Heart left ventricle (tissue), 16 donors: ENCODE measurements at regions not wholly inside any gene's neighbourhood (a gene's known extent, or its start where the extent isn't known, plus 50 kb on each side); places are given as distances from the start of the nearest gene placed in this dataset.

ENCODE experiments used
- ATAC-seq, 4 donors: fragments of 200-7000 bp; cut with Tn5 transposase; one replicate each; pipeline ENCODE4 v1.9.1; 2020 to 2022; ENCODE audit warnings: moderate library complexity in 4 of 4, mild to moderate bottlenecking in 3 of 4, moderate number of reproducible peaks in 1 of 4
- DNase-seq, 5 donors: peaks; one replicate each; pipeline ENCODE4 v3.0.0-alpha.2; 2020
- H3K27ac ChIP-seq, 12 donors: fragments of 200-600 bp; sonication (generic) in 4 of 12; one replicate each; pipeline versions ENCODE4 v1.5.0 to v1.8.0; 2016 to 2022; ENCODE audit warnings: mild to moderate bottlenecking in 2 of 12
- H3K27me3 ChIP-seq, 9 donors: fragments of 200-600 bp; sonication (generic) in 2 of 9; one replicate each; pipeline versions ENCODE4 v1.5.1 to v1.8.0; 2016 to 2022; ENCODE audit warnings: mild to moderate bottlenecking in 3 of 9
- H3K36me3 ChIP-seq, 9 donors: fragments of 200-600 bp; sonication (generic) in 2 of 9; one replicate each; pipeline versions ENCODE4 v1.5.0 to v1.8.0; 2018 to 2022; ENCODE audit warnings: mild to moderate bottlenecking in 2 of 9
- H3K4me1 ChIP-seq, 12 donors: fragments of 200-600 bp; sonication (generic) in 4 of 12; one replicate each; pipeline versions ENCODE4 v1.5.0 to v1.8.0; 2016 to 2022; ENCODE audit warnings: mild to moderate bottlenecking in 3 of 12
- H3K4me3 ChIP-seq, 12 donors: fragments of 200-600 bp; sonication (generic) in 4 of 12; one replicate each; pipeline versions ENCODE4 v1.5.0 to v1.8.0; 2017 to 2022; ENCODE audit warnings: mild to moderate bottlenecking in 9 of 12, moderate library complexity in 4 of 12
- H3K9me3 ChIP-seq, 12 donors: fragments of 200-600 bp; sonication (generic) in 4 of 12; one replicate each; pipeline versions ENCODE4 v1.5.0 to v1.8.0; 2016 to 2022; ENCODE audit warnings: mild to moderate bottlenecking in 1 of 12
- CTCF ChIP-seq, 12 donors: fragments of 200-600 bp; sonication (generic) in 4 of 12; IDR thresholded peaks; one replicate each; pipeline versions ENCODE4 v1.5.0 to v1.8.0; 2018 to 2022; ENCODE audit warnings: antibody characterized with exemption in 12 of 12, mild to moderate bottlenecking in 5 of 12
- POLR2A ChIP-seq, 2 donors: fragments of 450-650 bp; IDR thresholded peaks; one replicate each; pipeline ENCODE4 v1.6.1; 2017; ENCODE audit warnings: antibody characterized with exemption in 2 of 2, mild to moderate bottlenecking in 2 of 2, moderate library complexity in 2 of 2
- WGBS, 4 donors: extraction: QIAGEN DNeasy Blood & Tissue Kit in 2 of 4; methylation state at CpG; one replicate each; pipeline versions ENCODE4 v1.1.5 to v1.1.7; 2013 to 2018; 5-methylcytosine and 5-hydroxymethylcytosine counted together
- intact Hi-C, 10 donors: fragments of 100-400 bp; cut with DNase I; formaldehyde crosslinking; loops; one replicate each; pipeline versions ENCODE4 v1.11.1 to v1.14.2; 2022
- donor health status: ischemic (EF 13 %, LVEDD 7.1; RV severe dilation, severe dysfunction).
- donor health status: healthy with polysubstance abuse.
- donor health status: DM: no; HTN: yes; CAD: no.
- donor health status: DM: no; HTN: no; CAD: no.
- donor health status: ischemic (EF 25% LVEDD 6.9; RV normal size, moderate dysfunction).
- donor health status: ischemic (EF 25% LVEDD 5.7; RV mildly dilated, moderate dysfunction).
- donor health status: healthy.
- donor health status: DM: yes; HTN: yes; CAD: no.
- donor health status: ischemic (EF 35%, LVEDD 5.7; RV mildly dilated, moderate dysfunction).
- donor health status: nonischemic (EF 11% LVEDD 7.7; RV severe dilation, severe dysfunction).
- donor health status: DM: yes; HTN: yes; CAD: no.
- donor health status: PGD.
- donor health status: ischemic (EF 29% LVEDD 5.4; RV normal size, mild dysfunction).
- donor health status: nonischemic (EF 23%, LVEDD 6.1; RV moderate dilation, normal function).

DNA sequence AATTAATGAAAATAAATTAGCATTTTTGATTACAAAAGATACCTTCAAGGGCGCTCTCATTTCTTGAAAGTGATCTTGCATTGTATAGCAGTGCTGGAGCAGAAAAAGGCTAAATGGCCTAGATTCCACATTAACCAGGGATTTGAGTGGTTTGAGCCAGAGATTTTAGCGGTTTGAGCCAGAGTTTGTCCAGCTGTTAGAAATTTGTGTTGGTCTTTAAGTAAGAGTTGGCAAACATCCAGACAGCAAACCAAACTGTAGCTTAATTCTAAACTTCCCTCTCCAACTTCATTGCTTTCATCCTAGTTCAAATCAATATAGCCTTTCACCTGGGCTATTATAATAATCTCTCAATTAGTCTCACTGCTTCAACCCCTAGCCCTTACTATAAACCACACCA is 351.7 kb downstream of the IGSF11 start:
- intact Hi-C loops = no loop called here
- no peak for DNase-seq
- Histone ChIP-seq H3K4me3 (no peak overlapping the region), H3K36me3 (no peaks in the 10 kb centered on the region), H3K4me1 (no peaks in the 10 kb centered on the region), H3K27ac (no peak overlapping the region), H3K27me3 (no peaks in the 10 kb centered on the region), H3K9me3 (no peaks in the 10 kb centered on the region)
- WGBS, 4 donors = 71 to 80% (median 72%) methylated on average over 2 of the region's 2 CpGs
- TF ChIP-seq POLR2A (IDR thresholded peaks at IDR 0.05) (no peak), CTCF (IDR thresholded peaks at IDR 0.05) (no peak)
- no peak for ATAC-seq

DNA sequence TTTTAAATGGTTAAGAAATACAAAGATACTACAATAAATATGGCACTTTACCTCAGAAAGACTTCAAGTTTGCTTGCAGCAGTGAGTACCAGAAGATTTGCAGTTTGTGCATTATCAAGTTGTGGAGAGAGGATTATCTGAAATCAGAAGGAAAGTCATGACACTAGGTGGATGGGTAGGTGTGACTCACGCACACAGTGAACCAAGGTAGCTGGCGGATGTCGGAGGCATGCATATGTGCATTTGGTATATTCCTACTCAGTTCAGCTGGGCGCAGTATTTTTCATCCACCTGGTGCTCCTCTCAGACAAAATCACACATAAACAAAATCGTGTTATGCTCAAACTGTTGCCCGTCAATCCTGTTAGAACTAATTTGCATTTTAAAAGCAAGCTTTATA is 351.0 kb downstream of the IGSF11 start:
- no peaks in the 10 kb centered on the region for H3K4me1 ChIP-seq
- H3K27ac ChIP-seq = no peak overlapping the region
- ATAC-seq (no peak), DNase-seq (no peak)
- intact Hi-C loops = no loop called here
- TF ChIP-seq CTCF (IDR thresholded peaks at IDR 0.05) = no peak
- no peak for TF ChIP-seq POLR2A (IDR thresholded peaks at IDR 0.05)
- H3K27me3 ChIP-seq = no peaks in the 10 kb centered on the region
- no peak overlapping the region for H3K4me3 ChIP-seq
- no peaks in the 10 kb centered on the region for H3K9me3 ChIP-seq
- no peaks in the 10 kb centered on the region for H3K36me3 ChIP-seq
- WGBS, 4 donors = 83 to 93% (median 91%) methylated on average over 6 of the region's 6 CpGs

GRCh38 chr3:118688396-118688884 is 346.2 kb downstream of the IGSF11 start:
- Histone ChIP-seq H3K27me3 (no peaks in the 10 kb centered on the region), H3K36me3 (no peaks in the 10 kb centered on the region), H3K27ac (no peak overlapping the region), H3K4me1 (no peaks in the 10 kb centered on the region), H3K9me3 (no peaks in the 10 kb centered on the region), H3K4me3 (no peak overlapping the region)
- no peak for TF ChIP-seq CTCF (IDR thresholded peaks at IDR 0.05)
- no peak for TF ChIP-seq POLR2A (IDR thresholded peaks at IDR 0.05)
- no peak for DNase-seq
- no peak for ATAC-seq
- WGBS, 4 donors = 72 to 78% (median 76%) methylated on average over 2 of the region's 2 CpGs
- intact Hi-C loops = no loop called here

DNA sequence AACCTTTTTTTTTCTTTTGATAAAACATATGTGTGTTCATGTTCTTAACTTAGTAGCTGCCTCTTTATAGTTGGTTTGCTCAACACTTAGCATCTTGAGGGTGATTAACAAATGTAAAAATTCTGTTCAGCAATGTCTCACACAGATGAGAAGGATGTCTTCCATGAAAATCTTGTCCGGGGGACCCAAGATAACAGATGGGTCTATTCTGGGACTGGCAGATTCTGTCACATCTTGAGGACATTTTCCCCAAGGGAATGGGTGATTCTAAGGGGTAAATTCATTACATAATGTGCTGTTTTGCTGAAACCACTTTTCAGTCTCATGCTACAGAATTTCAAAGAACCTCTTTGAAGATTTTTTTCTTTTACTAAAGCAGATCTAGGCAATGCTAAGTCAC is 342.2 kb downstream of the IGSF11 start:
- Histone ChIP-seq H3K27ac (no peak overlapping the region), H3K9me3 (peaks cover 0 to 8% (median 0%) of the 10 kb centered on the region in 12 donors), H3K4me1 (no peaks in the 10 kb centered on the region), H3K4me3 (no peak overlapping the region), H3K36me3 (no peaks in the 10 kb centered on the region), H3K27me3 (no peaks in the 10 kb centered on the region)
- TF ChIP-seq CTCF (IDR thresholded peaks at IDR 0.05) (no peak), POLR2A (IDR thresholded peaks at IDR 0.05) (no peak)
- DNase-seq (no peak), ATAC-seq (no peak)
- intact Hi-C loops = no loop called here
- 36 to 60% (median 55%) methylated on average over 1 of the region's 1 CpG for WGBS, 4 donors
